Subcutaneous abdominal adipose tissue (tissue), 5 donors: ENCODE measurements at regions not wholly inside any gene's neighbourhood (a gene's known extent, or its start where the extent isn't known, plus 50 kb on each side); places are given as distances from the start of the nearest gene placed in this dataset.

Experiments used
- H3K27ac ChIP-seq: one replicate; pipeline ENCODE4 v1.7.0; 2013; ENCODE audit warnings: low read depth, mild to moderate bottlenecking, inconsistent platforms, low read length, moderate library complexity
- H3K27me3 ChIP-seq, 5 donors: one replicate each; pipeline ENCODE4 v1.7.0; 2013; ENCODE audit warnings: low read length in 5 of 5, inconsistent platforms in 1 of 5; ENCODE audit not compliant: control insufficient read depth in 5 of 5, insufficient read depth in 4 of 5
- H3K36me3 ChIP-seq, 5 donors: one replicate each; pipeline ENCODE4 v1.7.0; 2013; ENCODE audit warnings: low read length in 5 of 5; ENCODE audit not compliant: control insufficient read depth in 5 of 5, insufficient read depth in 5 of 5
- H3K4me1 ChIP-seq, 5 donors: one replicate each; pipeline ENCODE4 v1.7.0; 2013; ENCODE audit warnings: low read length in 5 of 5, mild to moderate bottlenecking in 3 of 5, moderate library complexity in 1 of 5; ENCODE audit not compliant: control insufficient read depth in 5 of 5, insufficient read depth in 5 of 5
- H3K4me3 ChIP-seq, 5 donors: one replicate each; pipeline ENCODE4 v1.7.0; 2013; ENCODE audit warnings: low read length in 5 of 5, low read depth in 1 of 5
- H3K9ac ChIP-seq, 5 donors: one replicate each; pipeline ENCODE4 v1.7.0; 2013; ENCODE audit warnings: low read length in 5 of 5, mild to moderate bottlenecking in 4 of 5, moderate library complexity in 3 of 5
- H3K9me3 ChIP-seq, 5 donors: one replicate each; pipeline ENCODE4 v1.7.0; 2013; ENCODE audit warnings: low read length in 5 of 5; ENCODE audit not compliant: control insufficient read depth in 5 of 5
- donor health status: healthy.
- donor health status: healthy.
- donor health status: healthy.
- donor health status: healthy.
- donor health status: healthy.

GRCh38 chr4:181604546-181604945 is 638.7 kb upstream of the TENM3 start:
- Histone ChIP-seq H3K4me3 (no peak overlapping the region), H3K4me1 (no peaks in the 10 kb centered on the region), H3K27ac (no peak overlapping the region), H3K9ac (no peak overlapping the region), H3K36me3 (no peaks in the 10 kb centered on the region), H3K9me3 (no peaks in the 10 kb centered on the region), H3K27me3 (no peaks in the 10 kb centered on the region)

DNA sequence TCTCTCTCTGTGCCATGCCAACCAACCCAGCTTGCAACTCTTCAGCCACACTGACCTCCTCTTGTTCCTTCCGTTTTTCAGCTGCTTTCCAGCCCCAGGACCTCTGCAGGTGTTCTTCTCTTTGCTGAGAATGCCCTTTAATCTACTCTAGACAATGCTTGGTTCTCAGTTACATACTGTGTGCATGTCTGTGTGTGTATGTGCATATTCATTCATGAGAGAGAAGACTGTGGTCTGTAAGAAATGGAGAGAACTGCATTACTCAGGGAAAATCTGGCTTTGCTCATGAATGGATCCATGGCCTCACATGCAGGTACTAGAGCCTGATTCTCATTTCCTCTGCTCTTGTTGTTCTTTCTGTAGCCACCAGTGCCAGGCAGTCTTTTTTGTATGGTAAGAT is 636.9 kb upstream of the TENM3 start:
- no peaks in the 10 kb centered on the region for H3K4me1 ChIP-seq
- no peak overlapping the region for H3K27ac ChIP-seq
- no peak overlapping the region for H3K4me3 ChIP-seq
- no peaks in the 10 kb centered on the region for H3K9me3 ChIP-seq
- H3K9ac ChIP-seq, result no peak overlapping the region
- no peaks in the 10 kb centered on the region for H3K27me3 ChIP-seq
- no peaks in the 10 kb centered on the region for H3K36me3 ChIP-seq

DNA sequence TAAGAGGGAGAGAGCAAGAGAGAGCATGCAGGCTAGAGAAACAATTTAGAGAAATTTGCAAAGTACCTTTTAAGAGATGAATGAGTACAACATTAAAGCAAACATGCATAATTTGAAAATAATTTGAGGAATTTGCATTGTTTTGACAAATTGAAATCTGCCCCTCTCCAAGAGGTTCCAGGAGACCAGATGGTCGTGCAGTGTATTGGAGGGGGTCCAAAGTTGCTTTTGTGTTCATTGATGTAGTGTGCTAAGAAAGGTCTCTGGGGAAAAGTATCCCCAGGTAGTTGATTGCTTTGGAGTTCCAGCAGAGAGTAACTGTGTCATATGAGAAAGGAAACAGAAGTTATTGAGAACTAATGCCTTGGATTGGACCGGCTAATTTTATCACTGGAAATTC is 635.0 kb upstream of the TENM3 start:
- Histone ChIP-seq H3K9me3 (no peaks in the 10 kb centered on the region), H3K4me3 (no peak overlapping the region), H3K36me3 (no peaks in the 10 kb centered on the region), H3K27me3 (no peaks in the 10 kb centered on the region), H3K4me1 (peaks cover 0 to 3% (median under 1%) of the 10 kb centered on the region in 5 donors), H3K9ac (no peak overlapping the region), H3K27ac (no peak overlapping the region)

GRCh38 chr4:181611033-181611711 is 632.0 kb upstream of the TENM3 start:
- Histone ChIP-seq H3K36me3 (no peaks in the 10 kb centered on the region), H3K4me1 (peaks cover 0 to 8% (median 3%) of the 10 kb centered on the region in 5 donors), H3K4me3 (no peak overlapping the region), H3K27ac (no peak overlapping the region), H3K9ac (no peak overlapping the region), H3K27me3 (no peaks in the 10 kb centered on the region), H3K9me3 (no peaks in the 10 kb centered on the region)

DNA sequence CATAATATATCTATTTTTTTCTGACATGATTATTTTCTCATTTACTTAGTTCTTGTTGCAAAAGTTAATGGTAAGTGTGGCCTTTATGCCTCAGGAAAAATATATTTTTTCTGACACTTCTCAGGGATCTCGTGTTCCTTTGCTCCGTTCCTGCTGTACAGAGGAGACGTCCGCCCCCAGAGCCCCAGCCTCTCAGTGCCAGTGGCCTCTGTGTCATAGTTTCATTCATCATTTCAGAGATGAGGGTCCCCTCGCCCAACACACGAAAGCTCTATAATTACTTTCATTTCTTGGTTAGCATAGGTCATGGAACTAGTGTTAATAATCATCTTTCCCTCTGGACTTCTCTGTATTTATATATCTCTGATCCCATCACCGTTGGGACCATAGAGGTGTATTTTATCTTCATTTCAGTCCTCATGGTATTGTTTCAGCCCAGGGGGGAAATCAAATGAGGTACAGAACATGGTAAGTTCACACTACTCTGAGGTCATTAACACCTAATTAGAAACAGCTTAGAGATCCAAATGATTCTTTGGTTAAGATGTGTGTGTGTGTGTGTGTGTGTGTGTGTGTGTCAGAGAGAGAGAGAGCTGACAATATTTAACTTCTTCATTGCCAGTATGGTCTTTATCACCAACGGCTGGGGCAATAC is 631.1 kb upstream of the TENM3 start:
- Histone ChIP-seq H3K27ac (no peak overlapping the region), H3K4me1 (peaks cover 0 to 8% (median 3%) of the 10 kb centered on the region in 5 donors), H3K36me3 (no peaks in the 10 kb centered on the region), H3K9ac (no peak overlapping the region), H3K27me3 (no peaks in the 10 kb centered on the region), H3K4me3 (no peak overlapping the region), H3K9me3 (no peaks in the 10 kb centered on the region)

DNA sequence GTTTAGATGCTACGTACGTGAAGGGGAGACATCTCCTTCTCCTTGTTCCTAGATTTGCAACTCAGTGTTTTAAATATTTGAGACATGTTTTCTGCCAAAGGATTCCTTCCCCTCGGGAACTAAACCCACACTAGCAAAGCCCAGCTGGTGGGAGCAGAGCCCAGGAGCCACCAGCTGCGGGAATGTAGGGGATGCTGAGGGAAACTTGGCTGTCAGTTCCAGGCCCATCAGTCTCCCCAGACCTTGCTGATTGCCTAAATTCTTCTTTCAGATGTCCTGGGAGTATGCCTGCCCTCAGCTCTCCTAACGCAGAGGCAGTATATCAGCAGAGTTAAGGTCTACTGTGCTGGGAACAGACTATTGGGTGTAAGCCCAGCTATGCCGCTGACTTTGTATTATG is 630.0 kb upstream of the TENM3 start:
- no peaks in the 10 kb centered on the region for H3K27me3 ChIP-seq
- H3K36me3 ChIP-seq, result no peaks in the 10 kb centered on the region
- no peak overlapping the region for H3K9ac ChIP-seq
- no peak overlapping the region for H3K4me3 ChIP-seq
- no peaks in the 10 kb centered on the region for H3K9me3 ChIP-seq
- peaks cover 0 to 8% (median 3%) of the 10 kb centered on the region in 5 donors for H3K4me1 ChIP-seq
- H3K27ac ChIP-seq, result no peak overlapping the region

- H3K9me3 ChIP-seq, result no peaks in the 10 kb centered on the region
- peaks cover 0 to 6% (median 3%) of the 10 kb centered on the region in 5 donors for H3K4me1 ChIP-seq
- H3K27me3 ChIP-seq, result no peaks in the 10 kb centered on the region
- H3K27ac ChIP-seq, result no peak overlapping the region
- H3K4me3 ChIP-seq, result no peak overlapping the region
- H3K9ac ChIP-seq, result no peak overlapping the region
- no peaks in the 10 kb centered on the region for H3K36me3 ChIP-seq
Observed at GRCh38 chr4:181618038-181618618, 625.1 kb upstream of the TENM3 start.

- Histone ChIP-seq H3K9me3 (no peaks in the 10 kb centered on the region), H3K27me3 (no peaks in the 10 kb centered on the region), H3K27ac (no peak overlapping the region), H3K4me1 (no peaks in the 10 kb centered on the region), H3K9ac (no peak overlapping the region), H3K36me3 (no peaks in the 10 kb centered on the region), H3K4me3 (no peak overlapping the region)
Observed at GRCh38 chr4:181618896-181619295, 624.3 kb upstream of the TENM3 start.

GRCh38 chr4:181619651-181620050 is 623.6 kb upstream of the TENM3 start:
- Histone ChIP-seq H3K36me3 (no peaks in the 10 kb centered on the region), H3K4me3 (no peak overlapping the region), H3K4me1 (no peaks in the 10 kb centered on the region), H3K27me3 (no peaks in the 10 kb centered on the region), H3K9me3 (no peaks in the 10 kb centered on the region), H3K9ac (no peak overlapping the region), H3K27ac (no peak overlapping the region)
